Testis (tissue), 2 donors: ENCODE measurements at regions not wholly inside any gene's neighbourhood (a gene's known extent, or its start where the extent isn't known, plus 50 kb on each side); places are given as distances from the start of the nearest gene placed in this dataset.

Source experiments
- CTCF ChIP-seq, 3 experiments: fragments of 450-650 bp in 2 of 3; fragments of 200-600 bp in 1 of 3; sonication (generic) in 1 of 3; IDR thresholded peaks; one replicate each; pipeline ENCODE4 v1.5.1; 2016 to 2019; ENCODE audit warnings: antibody characterized with exemption in 3 of 3, mild to moderate bottlenecking in 2 of 3, moderate library complexity in 1 of 3
- POLR2A ChIP-seq: fragments of 450-650 bp; IDR thresholded peaks from one replicate; pipeline ENCODE4 v1.6.1; 2017; ENCODE audit warnings: antibody characterized with exemption, mild to moderate bottlenecking, moderate library complexity

DNA sequence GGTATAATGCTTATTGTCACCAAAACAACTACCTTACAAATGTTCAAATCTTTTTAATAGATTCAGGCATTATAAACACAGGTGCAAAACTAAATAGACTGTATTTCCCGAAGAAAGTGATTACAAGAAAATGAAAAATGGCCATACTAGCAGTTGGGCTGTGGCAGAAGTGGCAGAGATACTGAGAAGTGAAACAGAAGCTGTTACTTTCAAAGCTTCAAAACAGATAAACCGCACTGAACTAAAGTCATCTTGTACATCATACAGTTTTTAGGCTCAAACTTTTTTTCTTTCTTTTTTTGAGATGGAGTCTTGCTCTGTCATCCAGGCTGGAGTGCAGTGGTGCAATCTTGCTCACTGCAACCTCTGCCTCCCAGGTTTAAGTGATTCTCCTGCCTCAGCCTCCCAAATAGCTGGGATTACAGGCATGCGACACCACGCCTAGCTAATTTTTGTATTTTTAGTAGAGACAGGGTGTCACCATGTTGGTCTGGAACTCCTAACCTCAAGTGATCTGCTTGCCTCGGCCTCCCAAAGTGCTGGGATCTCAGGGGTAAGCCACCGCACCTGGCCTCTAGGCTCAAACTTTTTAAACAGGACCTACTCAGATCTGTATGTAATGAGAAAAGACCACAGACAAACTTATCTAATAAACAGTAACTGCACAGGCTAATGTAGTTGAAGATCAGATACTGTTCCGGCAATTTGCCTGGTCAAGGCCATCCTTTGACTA lies 77.9 kb upstream of the SATB2 start:
- TF ChIP-seq CTCF (IDR thresholded peaks at IDR 0.05): no peak
- TF ChIP-seq POLR2A: no peak
